IPS-18a (cell line): ENCODE measurements at regions not wholly inside any gene's neighbourhood (a gene's known extent, or its start where the extent isn't known, plus 50 kb on each side); places are given as distances from the start of the nearest gene placed in this dataset.
A peak's percentile ranks its signal among the peaks of the same experiment; 100 is the strongest.

Experiments
- H3K27ac ChIP-seq: one replicate; pipeline ENCODE4 v1.5.1; 2013; ENCODE audit warnings: low read length
- H3K27me3 ChIP-seq: one replicate; pipeline ENCODE4 v1.6.1; 2013; ENCODE audit warnings: mild to moderate bottlenecking, low read length; ENCODE audit not compliant: control insufficient read depth, insufficient read depth
- H3K36me3 ChIP-seq: one replicate; pipeline ENCODE4 v1.6.1; 2013; ENCODE audit warnings: low read depth, low read length; ENCODE audit not compliant: control insufficient read depth
- H3K4me1 ChIP-seq: one replicate; pipeline ENCODE4 v1.6.1; 2013; ENCODE audit warnings: low read depth, low read length; ENCODE audit not compliant: control insufficient read depth
- H3K4me3 ChIP-seq: one replicate; pipeline ENCODE4 v1.5.1; 2013; ENCODE audit warnings: low read length
- H3K9ac ChIP-seq: one replicate; pipeline ENCODE4 v1.6.1; 2013; ENCODE audit warnings: mild to moderate bottlenecking, low read length, moderate library complexity
- H3K9me3 ChIP-seq: one replicate; pipeline ENCODE4 v1.6.1; 2013; ENCODE audit warnings: low read depth, low read length; ENCODE audit not compliant: control insufficient read depth

- no peaks in the 10 kb centered on the region for H3K36me3 ChIP-seq
- peaks cover 34% of the 10 kb centered on the region for H3K27me3 ChIP-seq
- H3K27ac ChIP-seq: no peak overlapping the region
- no peak overlapping the region for H3K9ac ChIP-seq
- no peak overlapping the region for H3K4me3 ChIP-seq
- H3K4me1 ChIP-seq: no peaks in the 10 kb centered on the region
- no peaks in the 10 kb centered on the region for H3K9me3 ChIP-seq
Measured at GRCh38 chr7:1286946-1287645, 54.4 kb downstream of the UNCX start.

- Histone ChIP-seq H3K27me3 (peaks cover 34% of the 10 kb centered on the region), H3K27ac (no peak overlapping the region), H3K9ac (no peak overlapping the region), H3K4me1 (no peaks in the 10 kb centered on the region), H3K36me3 (no peaks in the 10 kb centered on the region), H3K9me3 (no peaks in the 10 kb centered on the region), H3K4me3 (no peak overlapping the region)
Measured at GRCh38 chr7:1287752-1288201, 55.1 kb downstream of the UNCX start.

DNA sequence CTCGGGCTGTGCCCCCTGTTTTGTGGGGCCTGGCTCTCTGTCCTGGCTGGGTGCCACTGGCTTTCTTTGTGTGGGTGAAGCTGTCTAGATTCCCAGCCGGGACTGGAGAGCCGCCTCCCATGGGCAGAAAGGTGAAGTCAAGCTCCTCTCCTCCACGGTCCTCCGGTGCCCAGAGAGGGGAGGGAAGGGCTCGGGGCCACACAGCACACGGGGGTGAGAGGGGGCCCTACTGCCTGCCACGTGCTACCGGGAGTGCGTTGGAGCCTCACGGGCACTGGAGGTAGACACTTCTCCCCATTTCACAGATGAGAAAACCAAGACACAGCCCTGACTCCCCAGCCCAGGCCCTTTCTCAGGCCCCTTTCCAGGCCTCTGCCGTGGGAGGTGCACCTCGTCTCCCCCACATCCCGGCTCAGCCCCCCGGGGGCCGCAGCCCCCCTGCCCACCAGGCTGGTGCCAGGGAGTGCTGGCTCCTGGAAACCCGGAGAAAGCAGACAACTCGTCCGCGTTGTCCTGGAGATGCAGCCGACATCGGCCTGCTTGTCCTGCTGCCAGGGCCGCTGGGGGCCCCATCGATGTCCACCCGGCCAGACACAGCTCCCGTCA, 55.8 kb downstream of the UNCX start:
- no peaks in the 10 kb centered on the region for H3K9me3 ChIP-seq
- peaks cover 34% of the 10 kb centered on the region for H3K27me3 ChIP-seq
- H3K4me1 ChIP-seq: no peaks in the 10 kb centered on the region
- no peak overlapping the region for H3K4me3 ChIP-seq
- no peak overlapping the region for H3K9ac ChIP-seq
- H3K36me3 ChIP-seq: no peaks in the 10 kb centered on the region
- H3K27ac ChIP-seq: no peak overlapping the region

DNA sequence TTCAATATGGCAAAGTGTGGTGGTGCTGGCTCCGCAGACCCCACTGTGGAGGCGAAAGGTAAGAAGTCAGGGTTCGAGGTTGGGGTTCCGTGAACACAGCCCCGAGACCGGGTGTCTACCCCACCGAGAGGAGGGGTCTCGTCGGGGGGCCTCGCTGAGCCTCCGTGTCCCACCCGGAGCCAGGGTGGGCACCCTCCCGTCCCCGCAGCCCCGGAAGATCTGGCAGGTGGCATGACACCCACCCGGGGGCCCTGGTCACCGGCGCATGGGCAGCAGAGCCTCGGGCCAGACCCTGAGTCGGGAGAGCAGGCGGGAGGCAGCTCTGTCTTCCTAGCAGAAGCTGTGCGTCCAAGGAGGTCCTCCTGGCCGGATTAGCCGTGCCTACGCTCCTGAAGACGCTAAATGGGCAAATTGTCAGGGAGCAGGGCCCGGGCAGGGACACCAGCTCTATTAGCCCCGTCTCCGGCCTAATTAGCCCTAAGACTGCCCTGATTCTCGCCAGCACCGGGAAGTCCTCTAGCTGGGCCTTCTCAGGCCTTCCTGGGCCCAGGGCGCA, 56.4 kb downstream of the UNCX start:
- Histone ChIP-seq H3K27ac (no peak overlapping the region), H3K36me3 (no peaks in the 10 kb centered on the region), H3K4me3 (no peak overlapping the region)

GRCh38 chr7:1289666-1290025, 57.0 kb downstream of the UNCX start:
- Histone ChIP-seq H3K36me3 (no peaks in the 10 kb centered on the region), H3K27me3 (peaks cover 34% of the 10 kb centered on the region)

More for the DNA sequence above, 56.4 kb downstream of the UNCX start:
- Histone ChIP-seq H3K9ac (no peak overlapping the region), H3K9me3 (no peaks in the 10 kb centered on the region), H3K4me1 (no peaks in the 10 kb centered on the region), H3K27me3 (peaks cover 34% of the 10 kb centered on the region)

GRCh38 chr7:1290026-1290678, 57.5 kb downstream of the UNCX start:
- H3K27me3 ChIP-seq: peaks cover 34% of the 10 kb centered on the region

More at GRCh38 chr7:1289666-1290025, 57.0 kb downstream of the UNCX start:
- Histone ChIP-seq H3K4me1 (no peaks in the 10 kb centered on the region), H3K9ac (no peak overlapping the region), H3K9me3 (no peaks in the 10 kb centered on the region), H3K4me3 (peak overlapping the region; percentile 67), H3K27ac (no peak overlapping the region)

GRCh38 chr7:1290679-1291356, 58.1 kb downstream of the UNCX start:
- peaks cover 34% of the 10 kb centered on the region for H3K27me3 ChIP-seq
- H3K36me3 ChIP-seq: no peaks in the 10 kb centered on the region
- H3K4me3 ChIP-seq: peak overlapping the region; percentile 67
- no peak overlapping the region for H3K27ac ChIP-seq
- H3K4me1 ChIP-seq: no peaks in the 10 kb centered on the region
- no peak overlapping the region for H3K9ac ChIP-seq
- H3K9me3 ChIP-seq: no peaks in the 10 kb centered on the region

More at GRCh38 chr7:1290026-1290678, 57.5 kb downstream of the UNCX start:
- peak overlapping the region; percentile 67 for H3K4me3 ChIP-seq
- no peaks in the 10 kb centered on the region for H3K4me1 ChIP-seq
- H3K9me3 ChIP-seq: no peaks in the 10 kb centered on the region
- H3K27ac ChIP-seq: no peak overlapping the region
- H3K36me3 ChIP-seq: no peaks in the 10 kb centered on the region
- no peak overlapping the region for H3K9ac ChIP-seq

GRCh38 chr7:1291357-1291689, 58.7 kb downstream of the UNCX start:
- no peaks in the 10 kb centered on the region for H3K36me3 ChIP-seq
- no peaks in the 10 kb centered on the region for H3K4me1 ChIP-seq
- no peak overlapping the region for H3K9ac ChIP-seq
- peaks cover 34% of the 10 kb centered on the region for H3K27me3 ChIP-seq
- H3K27ac ChIP-seq: no peak overlapping the region
- no peak overlapping the region for H3K4me3 ChIP-seq
- no peaks in the 10 kb centered on the region for H3K9me3 ChIP-seq

DNA sequence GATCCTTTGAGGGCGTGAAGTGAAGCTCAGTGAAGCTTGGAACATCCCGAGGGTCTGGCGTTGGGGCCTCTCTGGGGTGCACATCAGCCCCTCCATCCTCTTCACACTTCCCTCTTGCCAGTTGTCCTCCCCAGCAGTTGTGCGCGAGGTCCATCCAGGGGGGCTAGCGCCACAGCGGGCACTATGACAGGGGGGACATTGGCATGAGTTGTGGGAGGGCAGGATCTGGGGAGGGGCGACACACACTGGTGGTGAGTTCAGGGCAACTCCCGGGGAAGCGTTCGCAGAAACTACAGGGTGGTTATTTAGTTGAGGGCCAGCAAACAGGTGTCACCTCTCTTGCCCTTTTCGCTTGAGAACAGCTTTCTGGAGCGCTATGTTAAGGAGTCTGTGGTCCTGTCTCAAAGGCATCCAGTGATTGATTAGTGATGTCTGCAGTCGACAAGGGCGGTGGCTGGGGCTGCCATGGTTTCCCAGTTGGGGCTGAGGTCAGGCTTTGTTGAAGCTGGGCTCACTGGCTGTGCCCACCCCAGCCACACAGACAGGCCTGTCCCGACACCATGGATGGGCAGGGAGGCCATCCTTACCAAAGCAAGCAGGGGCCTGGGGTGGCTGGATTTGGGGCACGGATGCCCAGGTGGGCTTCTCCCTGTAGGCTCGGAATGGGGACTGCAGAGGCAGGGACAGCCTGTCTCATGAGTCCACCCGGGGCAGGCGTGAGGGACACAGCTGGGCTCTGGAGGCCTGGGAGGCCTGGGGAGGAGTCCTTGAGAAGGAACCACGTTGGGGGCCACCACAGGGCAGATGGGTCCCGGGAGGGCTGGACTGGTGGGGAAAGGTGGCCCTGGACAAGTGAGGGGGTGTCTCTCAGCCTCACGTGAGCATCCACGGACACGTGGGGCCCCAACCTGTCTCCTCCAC, 59.4 kb downstream of the UNCX start:
- H3K27me3 ChIP-seq: peaks cover 34% of the 10 kb centered on the region
- H3K9me3 ChIP-seq: no peaks in the 10 kb centered on the region
- no peaks in the 10 kb centered on the region for H3K4me1 ChIP-seq
- H3K27ac ChIP-seq: no peak overlapping the region
- no peaks in the 10 kb centered on the region for H3K36me3 ChIP-seq
- H3K9ac ChIP-seq: no peak overlapping the region
- H3K4me3 ChIP-seq: no peak overlapping the region

DNA sequence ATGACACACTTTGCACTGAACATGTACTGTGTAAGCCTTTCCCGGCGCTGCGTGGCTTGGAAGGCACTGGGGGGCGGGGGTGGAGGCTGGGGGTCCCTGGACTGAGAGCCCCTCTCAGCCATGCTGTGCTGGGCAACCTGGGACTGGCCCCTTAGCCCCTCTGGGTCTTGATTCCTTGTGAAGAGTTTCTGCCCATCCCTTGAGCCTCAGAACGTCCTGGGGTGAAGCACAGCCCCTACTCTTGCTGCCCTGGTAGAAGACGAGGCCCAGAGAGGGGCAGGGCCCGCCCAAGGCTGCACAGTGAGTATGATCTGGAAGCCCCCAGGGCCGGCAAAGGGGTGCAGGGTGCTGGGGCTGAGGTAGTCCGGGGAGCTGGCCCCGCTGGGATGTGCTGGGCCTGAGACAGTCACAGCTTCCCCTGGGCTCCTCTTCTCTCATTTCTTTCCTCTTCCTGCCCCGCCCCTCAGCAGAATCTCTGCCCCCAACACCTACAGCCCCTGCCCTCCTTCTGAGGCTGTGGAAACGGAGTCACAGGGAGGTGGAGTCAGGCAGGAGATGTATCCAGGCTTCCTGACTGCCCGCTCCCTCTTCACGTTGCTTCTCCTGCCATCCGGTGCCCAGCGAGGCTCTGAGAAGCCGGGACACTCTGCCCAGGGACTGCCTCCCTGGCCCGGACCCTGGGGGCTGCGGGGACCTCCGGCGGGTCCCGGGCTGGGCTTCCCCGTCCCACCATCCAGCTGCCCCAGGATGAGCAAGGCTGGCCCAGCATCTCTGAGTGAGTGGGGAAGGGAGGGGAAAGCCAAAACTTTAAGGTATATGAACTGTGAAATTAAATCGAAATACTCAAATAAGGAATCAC, 60.5 kb downstream of the UNCX start:
- no peaks in the 10 kb centered on the region for H3K9me3 ChIP-seq
- no peak overlapping the region for H3K27ac ChIP-seq
- no peak overlapping the region for H3K9ac ChIP-seq
- H3K36me3 ChIP-seq: no peaks in the 10 kb centered on the region
- peaks cover 34% of the 10 kb centered on the region for H3K27me3 ChIP-seq
- no peaks in the 10 kb centered on the region for H3K4me1 ChIP-seq
- no peak overlapping the region for H3K4me3 ChIP-seq
